NCI-H460 (cell line): ENCODE measurements at regions not wholly inside any gene's neighbourhood (a gene's known extent, or its start where the extent isn't known, plus 50 kb on each side); places are given as distances from the start of the nearest gene placed in this dataset.
"Not testable (repeated sequence)": the region's sequence is repeated elsewhere in the genome, so short reads cannot be mapped to it uniquely, and the experiment has no call there.

ENCODE experiments used
- DNase-seq: peaks from one replicate; pipeline ENCODE4 v3.0.0-alpha.2; 2016; ENCODE audit warnings: low read depth; ENCODE audit errors: extremely low read depth

DNA sequence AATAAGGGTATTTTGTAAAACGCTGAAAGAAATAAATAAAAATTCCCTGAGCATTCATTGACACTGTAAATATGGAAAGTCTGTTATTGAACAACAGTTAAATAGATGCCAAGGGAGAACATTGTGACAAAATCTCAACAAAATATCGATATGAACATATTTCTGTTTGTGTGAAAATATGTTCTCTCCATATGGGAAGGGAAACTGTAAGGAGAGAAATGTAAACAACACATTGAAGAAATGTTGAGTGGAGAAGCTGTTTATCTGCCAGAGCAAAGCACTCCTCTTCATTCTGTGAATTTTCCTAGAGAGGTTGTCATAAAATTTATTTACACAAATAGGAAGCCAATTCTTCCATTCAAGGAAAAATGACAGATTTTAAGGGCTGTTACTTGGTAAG, 57.1 kb upstream of the EOMES start:
- no peak for DNase-seq

DNA sequence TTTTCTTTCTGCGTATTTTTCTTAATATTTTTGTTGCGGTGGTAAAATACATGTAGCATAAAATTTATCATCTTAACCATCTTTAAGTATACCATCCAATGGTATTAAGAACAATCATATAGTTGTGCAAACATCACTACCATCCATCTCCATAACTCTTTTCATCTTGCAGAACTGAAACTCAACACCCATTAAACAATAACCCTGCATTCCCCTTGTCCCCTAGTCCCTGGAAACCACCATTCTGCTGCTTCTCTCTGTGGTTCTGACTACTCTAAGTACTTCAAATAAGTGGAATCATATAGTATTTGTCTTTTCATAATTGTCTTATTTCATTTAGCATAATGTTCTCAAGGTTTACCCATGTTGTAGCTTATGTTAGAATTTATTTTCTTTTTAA, 67.3 kb upstream of the EOMES start:
- DNase-seq: no peak

DNA sequence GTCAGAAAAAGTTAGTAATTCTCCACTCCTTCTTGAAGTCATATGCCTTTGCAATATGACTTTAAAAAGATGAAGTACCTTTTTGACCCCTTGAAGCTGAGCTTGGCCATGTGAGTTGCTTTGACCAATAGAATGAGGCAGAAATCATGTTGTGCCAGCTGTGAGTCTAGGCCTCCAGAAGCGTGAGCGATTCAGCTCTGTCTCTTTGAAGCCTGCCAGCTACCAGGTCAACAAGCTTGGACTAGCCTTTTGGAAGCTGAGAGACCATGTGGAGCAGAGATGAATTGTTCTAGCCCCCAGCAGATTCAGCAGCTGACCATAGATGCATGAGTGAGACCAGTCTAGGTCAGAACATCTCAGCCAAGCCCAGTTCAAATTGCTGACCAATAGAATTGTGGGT, 69.8 kb upstream of the EOMES start:
- no peak for DNase-seq

DNA sequence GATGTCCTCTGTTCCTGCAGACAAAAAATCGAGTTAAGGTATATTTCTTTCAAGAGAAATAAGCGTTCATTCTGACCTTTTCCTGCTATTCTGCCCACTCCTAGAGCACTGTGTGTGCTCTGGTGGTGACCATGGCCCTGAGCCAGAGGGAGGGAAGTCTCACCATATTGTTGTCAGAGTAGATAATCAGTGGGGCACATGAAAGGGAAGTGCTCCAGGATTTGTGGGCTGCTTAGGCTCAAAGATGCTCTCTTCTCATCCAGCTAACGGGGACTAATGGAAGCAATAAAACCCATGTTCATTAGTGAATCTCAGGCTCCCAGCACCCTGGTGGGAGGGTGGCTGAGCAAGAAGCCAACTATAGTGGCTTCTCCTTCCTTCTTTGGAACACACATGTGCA, 70.7 kb upstream of the EOMES start:
- no peak for DNase-seq

DNA sequence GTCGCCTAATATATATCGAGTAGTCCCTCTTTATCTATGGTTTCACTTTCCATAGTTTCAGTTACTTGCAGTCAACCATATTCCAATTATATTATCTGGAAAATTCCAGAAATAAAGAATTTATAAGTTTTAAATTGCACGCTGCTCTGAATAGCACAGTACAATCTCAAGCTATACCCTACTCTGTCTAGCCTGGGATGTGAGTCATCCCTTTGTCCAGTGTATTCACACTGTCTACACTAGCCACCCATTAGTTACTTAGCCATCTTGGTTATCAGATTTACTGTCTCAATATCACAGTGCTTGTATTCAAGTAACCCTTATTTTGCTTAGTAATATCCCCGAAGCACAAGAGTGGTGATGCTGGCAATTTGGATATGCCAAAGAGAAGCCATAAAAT, 72.1 kb upstream of the EOMES start:
- DNase-seq: no peak

DNA sequence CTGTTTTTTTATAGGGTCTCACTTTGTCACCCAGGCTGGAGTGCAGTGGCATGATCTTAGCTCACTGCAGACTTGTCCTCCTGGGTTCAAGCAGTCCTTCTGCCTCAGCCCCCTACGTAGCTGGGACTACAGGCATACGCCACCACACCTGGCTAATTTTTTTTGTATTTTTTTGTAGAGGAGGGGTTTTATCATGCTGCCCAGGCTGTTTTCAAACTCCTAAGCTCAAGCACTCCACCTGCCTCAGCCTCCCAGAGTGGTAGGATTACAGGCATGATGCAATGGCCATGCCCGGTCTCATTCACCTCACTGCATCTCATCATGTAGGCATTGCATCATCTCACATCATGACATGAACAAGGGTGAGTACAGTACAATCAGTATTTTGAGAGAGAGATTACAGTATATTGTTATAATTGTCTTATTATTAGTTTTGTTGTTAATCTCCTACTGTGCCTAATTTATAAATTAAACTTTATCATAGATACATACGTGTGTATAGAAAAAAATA, 74.3 kb upstream of the EOMES start:
- DNase-seq: peak; percentile 1

DNA sequence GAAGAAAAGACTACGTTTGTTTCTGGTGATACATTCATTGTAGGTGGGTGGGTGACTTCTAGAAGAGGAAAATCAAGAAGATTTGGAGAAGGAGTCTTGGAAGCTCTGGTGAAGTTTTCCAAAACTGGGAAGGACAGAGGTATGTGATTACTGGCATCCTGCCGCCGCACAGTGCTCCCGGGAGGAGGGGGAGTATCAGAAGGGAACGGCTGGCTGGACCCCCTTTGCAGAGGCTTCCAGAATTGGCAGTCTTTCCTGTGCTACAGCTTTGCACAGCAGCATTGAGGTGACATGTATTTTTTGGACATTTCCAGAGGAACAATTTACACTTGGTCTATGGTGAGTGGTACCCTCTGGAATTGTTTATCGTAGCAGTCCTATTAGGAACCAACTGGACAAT, 75.7 kb upstream of the EOMES start:
- DNase-seq: no peak

DNA sequence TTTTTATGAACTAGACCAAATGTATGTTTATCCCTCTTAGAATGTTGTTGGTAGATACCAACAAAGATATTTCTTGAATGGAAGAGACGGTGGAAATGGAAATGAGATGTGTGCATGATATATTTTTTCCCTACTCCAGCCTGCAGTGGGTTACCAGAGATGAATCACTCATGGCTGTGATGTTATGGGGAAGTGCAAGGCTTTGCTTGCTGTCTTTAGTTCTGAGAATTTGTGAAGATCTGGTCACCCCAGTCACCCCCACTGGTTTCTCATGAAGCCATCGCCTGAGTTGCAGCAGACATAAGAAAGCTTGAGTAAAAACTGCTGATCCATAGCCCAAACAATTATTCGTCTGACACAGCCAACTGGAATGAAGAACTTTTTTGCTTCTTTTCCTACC, 78.1 kb upstream of the EOMES start:
- no peak for DNase-seq

DNA sequence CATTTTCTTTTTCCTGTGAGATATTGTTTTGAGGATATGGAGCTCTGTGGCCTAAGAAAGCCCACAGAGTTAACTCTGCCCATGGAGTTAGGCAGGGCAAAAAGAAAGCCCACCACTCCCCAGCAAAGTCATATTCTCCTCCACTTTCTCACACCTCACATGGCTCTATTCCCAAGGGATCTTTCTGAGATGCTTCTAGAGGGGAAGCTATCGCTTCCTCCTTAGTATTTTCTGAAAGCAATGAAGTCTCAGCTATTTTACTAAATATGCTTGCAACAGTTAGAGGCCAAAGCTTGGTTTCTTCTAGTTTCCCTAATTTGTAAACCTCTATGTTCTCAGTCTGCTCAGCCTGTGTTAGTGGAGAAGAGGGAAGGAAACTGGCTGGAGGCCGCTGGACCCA, 80.3 kb upstream of the EOMES start:
- DNase-seq: no peak

DNA sequence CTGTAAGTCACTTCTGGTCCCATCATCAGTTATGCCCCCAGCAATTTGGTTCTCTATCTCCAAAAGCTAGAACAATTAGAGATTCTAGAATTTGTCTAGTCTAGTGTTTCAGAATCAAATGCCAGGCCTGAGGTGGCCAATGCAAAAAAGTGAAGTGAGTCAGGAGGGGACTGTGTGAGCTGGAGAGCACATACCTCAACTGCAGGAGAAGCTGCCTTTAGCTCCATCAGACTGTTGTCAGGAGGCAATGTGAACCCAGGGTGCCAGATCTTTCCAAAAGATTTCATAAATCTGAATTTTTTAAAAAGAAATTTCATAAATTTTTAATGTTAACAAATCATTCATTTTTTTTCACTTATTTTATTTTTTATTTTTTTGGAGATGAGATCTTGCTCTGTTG, 80.7 kb upstream of the EOMES start:
- no peak for DNase-seq

DNA sequence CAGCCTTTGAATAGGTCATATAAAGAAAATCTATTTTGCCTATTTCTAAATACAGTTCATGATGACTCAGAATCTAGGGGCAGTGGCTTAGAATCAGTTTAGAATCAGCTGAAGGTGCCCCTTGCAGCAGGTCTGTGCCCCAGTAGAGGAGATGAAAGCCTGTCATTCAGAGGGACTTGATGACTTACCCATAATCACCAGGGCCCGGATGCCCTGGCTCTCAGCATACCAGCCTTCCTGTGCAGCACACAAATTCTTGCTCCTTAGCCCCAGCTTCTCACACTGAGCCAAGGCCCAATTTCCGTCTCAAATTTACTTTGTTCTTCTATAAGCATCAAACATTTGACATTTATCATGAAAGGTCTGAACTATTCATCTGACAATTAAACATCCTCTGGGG, 83.2 kb upstream of the EOMES start:
- DNase-seq: no peak

DNA sequence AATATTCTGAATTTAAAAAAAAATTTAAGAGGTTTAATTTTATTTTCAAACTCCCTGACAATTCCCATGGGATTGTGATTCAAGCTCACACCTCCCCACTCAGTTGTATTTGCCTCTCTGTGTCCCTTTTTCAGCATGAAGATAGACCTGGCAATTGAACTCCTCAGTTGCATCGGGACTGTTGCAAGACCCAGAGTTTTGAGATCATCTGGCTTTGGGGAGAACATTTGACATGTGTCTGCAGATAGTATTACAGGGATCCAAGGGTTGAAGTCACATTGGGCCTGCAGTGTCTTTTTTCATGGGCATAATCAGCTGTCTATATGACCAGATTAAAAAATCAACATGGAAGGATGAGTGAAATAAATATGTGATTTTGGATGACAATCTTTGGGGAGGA, 91.1 kb upstream of the EOMES start:
- DNase-seq: no peak

DNA sequence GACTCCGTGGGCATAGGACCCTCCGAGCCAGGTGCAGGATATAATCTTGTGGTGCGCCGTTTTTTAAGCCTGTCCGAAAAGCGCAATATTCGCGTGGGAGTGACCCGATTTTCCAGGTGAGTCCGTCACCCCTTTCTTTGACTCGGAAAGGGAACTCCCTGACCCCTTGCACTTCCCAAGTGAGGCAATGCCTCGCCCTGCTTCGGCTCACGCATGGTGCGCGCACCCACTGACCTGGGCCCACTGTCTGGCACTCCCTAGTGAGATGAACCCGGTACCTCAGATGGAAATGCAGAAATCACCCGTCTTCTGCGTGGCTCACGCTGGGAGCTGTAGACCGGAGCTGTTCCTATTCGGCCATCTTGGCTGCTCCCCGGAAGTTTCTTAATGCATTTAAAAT, 99.5 kb upstream of the EOMES start:
- not testable (repeated sequence) for DNase-seq

DNA sequence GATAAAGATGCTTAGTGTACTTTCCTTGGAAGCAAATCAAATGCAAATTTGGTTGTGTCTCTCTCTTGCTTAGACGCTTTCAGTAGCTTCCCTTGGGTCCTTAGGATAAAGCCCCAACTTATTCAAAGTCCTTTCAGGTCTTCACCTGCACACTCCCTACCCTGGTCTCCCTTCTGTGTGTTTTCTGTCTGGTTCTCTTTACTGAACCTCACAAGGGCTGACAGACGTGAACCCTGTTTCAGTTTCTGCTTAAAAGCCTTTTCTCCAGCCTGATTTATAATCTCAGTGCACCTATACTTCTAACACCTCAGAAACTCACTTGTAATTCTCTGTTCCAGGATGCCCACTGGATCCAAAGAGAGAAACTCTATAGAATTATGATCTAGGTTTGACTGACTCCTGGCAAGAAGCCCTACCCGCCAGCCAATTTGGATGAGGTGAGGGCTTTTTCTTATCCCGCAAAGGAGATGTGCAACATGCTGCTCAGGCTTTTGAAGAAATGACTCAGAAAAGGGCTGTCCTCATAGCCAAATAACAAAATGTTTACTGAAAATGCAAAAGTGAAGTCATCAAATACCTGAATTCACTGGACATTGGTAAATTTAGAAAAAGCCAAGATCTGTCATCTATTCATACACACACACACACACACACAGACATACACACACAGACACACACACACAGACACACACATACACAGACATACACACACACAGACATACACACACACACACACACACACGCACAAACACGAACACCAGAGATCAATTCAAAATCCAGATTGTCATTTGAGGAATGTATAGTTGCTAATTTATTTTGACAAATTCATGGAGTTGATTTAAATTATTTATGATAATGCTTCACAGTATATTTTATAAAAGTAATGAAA, 102.4 kb upstream of the EOMES start:
- no peak for DNase-seq

DNA sequence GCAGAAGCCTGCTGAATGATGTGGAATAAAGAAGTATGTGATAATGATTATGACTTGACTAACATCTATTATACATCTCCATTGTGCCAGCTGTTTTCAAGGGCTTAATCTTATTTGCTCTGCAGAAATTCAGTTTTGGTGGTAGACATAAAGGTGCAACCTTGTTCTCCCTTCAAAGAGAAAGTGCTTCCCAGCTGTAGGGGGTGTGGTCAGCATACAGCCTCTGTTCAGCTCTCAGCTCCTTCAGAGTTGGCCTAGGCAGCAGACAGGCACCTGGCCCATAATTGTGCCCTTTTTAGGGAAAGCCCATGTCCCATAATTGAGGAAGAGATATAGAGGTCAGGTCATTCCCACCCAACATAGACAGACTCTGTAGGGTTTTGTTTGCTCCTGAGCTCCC, 104.3 kb upstream of the EOMES start:
- DNase-seq: no peak

DNA sequence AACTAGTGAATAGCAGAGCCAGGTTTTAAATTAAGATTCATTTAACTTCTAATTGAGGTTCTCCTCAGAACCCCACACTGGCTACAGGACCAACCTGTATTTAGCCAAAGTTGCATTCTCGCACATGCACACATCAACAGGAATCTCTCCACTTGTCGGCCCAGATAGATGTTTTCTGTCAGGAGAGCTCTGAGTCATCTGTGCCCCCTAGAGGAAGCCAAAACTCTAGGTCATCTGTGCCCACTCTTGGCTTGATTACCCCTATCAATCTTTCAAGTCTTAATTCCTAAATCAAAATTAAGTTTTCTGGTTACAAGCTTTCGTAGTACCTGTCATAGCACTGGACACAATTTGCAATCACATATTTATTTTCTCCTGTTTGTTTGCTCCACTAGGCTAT, 104.9 kb upstream of the EOMES start:
- no peak for DNase-seq

DNA sequence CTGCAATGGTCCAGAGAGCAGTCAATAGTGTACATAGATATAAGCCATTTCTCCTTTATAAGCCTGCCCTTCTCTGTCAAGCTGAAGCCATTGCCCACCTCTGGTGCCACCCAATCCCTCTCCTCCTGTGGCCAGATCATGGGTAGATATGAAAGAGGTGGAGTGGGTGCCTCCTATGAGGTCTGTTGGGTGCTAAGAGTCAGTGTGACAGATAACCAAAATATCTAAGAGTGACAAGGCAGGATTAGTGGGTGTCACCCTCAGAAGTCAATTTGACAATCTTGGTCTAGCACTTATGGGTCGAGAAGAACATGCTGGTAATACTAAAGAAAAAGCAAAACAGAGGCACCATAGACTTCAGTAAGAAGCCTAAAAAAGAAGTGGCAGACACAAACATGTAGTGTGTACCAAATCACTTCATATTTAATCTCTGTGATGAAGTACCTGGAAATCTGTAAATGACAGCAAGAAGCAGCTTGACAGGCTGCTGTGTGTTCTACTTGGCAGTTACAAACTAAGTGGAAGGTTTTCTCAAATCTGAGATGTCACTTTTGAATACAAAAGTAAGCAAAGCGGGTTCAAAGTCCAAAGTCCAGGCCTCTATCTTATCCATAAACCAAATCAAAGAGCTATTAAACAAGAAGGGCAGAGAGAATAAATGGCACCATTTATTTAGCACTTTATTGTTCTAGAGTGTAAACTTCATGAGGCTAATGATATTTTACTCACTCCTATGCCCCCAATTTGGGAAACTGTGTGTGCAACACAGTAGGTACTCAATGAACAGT, 118.9 kb upstream of the EOMES start:
- no peak for DNase-seq

DNA sequence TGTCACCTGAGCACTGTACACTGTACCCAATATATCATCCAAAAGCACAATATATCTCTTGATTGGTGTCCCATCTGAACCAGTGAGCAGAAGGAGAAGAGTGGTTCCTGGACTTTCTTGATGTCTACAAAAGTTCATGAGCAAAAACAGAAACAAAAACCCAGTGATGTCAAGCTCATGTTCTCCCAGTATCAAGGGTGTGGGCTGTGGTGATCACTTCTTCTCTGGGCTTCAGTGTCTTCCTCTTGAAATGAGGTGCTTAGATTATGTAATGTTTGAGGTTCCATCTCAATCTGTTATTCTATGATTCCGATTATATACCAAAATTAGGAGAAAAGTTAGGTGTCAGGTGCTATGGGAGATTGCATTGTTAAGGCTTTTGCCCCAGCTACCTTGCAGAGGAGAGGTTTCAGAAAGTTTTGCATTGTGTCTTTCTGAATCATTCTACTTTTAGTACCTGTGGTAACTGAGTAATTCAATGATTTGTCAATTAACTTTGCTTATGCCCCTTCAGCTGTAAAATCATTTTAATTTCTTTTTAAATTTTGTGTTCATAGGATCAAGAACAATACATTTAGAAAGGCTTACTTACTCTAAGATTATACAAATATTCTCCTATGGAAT, 122.0 kb upstream of the EOMES start:
- DNase-seq: no peak

DNA sequence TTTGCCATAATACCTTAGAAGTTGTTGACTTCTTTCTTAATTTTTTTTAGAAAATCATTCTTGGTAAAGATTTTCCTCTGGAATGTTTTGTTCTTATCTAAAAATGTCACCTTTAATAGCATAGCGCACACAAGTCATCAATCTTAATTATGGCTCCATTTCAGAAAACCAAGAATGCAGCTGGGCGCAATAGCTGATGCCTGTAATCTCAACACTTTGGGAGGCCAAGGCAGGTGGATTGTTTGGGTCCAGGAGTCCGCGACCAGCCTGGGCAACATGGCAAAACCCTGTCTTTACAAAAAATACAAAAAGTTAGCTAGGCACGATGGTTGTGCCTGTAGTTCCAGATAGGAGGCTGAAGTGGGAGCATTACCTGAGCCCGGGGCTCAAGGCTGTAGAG, 125.6 kb upstream of the EOMES start:
- DNase-seq: no peak

DNA sequence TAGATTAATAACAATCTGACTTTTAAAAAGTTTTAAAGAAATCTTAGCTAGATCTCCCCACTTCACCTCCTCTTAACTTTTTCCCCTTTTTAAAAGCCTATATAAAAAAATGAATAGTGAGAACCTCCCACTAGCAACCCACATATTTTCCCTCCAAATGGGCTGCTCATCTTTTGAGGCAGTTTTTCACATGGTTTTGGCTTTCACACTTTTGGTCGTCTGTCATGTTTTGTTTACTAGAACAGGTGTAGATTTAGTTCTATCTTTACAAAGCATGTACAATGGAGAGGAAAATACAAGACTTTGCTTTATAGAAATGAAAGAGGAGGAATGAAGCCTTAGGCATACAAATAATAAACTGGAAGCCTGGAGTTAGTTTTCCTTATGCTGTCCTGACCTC, 126.7 kb upstream of the EOMES start:
- DNase-seq: no peak

DNA sequence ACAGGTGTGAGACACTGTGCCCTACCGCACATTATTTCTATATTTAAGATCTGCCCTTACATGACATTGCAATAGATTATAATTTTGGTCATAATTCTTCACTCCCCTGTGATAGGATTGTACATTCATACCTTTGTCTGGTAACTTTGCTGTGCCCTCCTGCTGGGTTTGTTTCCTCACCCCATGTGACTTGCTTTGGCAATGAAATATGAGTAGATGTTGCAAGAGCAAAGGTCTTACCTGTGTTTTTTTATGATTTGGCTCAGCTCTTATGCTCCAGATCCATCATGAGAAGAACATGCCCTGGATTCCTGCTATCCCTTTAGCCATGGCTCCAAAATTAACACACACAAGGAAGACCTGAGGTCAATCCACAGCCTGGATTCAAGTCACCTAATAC, 137.7 kb upstream of the EOMES start:
- no peak for DNase-seq
